Keratinocyte (primary cell): ENCODE measurements at regions not wholly inside any gene's neighbourhood (a gene's known extent, or its start where the extent isn't known, plus 50 kb on each side); places are given as distances from the start of the nearest gene placed in this dataset.

Source experiments
- DNase-seq: peaks from one replicate; pipeline ENCODE4 v3.0.0-alpha.2; 2011; ENCODE audit warnings: low read depth, missing footprints, low spot score
- FAIRE-seq: peaks from 2 replicates; lab custom pipeline; 2011; peaks lifted over from hg19 to GRCh38; lab: Jason Lieb, UNC
- H2AFZ ChIP-seq: 2 replicates; pipeline ENCODE4 v1.6.0; 2012; ENCODE audit warnings: low read length, control low read depth, inconsistent platforms; ENCODE audit not compliant: control insufficient read depth
- H3K27ac ChIP-seq: 2 replicates; pipeline ENCODE4 v1.5.1; 2011; ENCODE audit warnings: low read length; ENCODE audit not compliant: control insufficient read depth, insufficient read depth
- H3K27me3 ChIP-seq: 3 replicates; pipeline ENCODE4 v1.6.0; 2011; ENCODE audit warnings: low read length; ENCODE audit not compliant: control insufficient read depth, insufficient read depth; ENCODE audit errors: extremely low read depth
- H3K36me3 ChIP-seq, 2 experiments: 2 replicates in 1 of 2; 3 replicates in 1 of 2; pipeline ENCODE4 v1.5.1; 2011; ENCODE audit warnings: low read length in 2 of 2, mild to moderate bottlenecking in 1 of 2; ENCODE audit not compliant: control insufficient read depth in 2 of 2, insufficient read depth in 2 of 2; ENCODE audit errors: extremely low read depth in 1 of 2
- H3K4me1 ChIP-seq: 3 replicates; pipeline ENCODE4 v1.5.1; 2011; ENCODE audit warnings: low read length; ENCODE audit not compliant: control insufficient read depth, insufficient read depth; ENCODE audit errors: extremely low read depth
- H3K4me2 ChIP-seq: 3 replicates; pipeline ENCODE4 v1.6.0; 2011; ENCODE audit warnings: low read depth, low read length; ENCODE audit not compliant: control insufficient read depth, insufficient read depth; ENCODE audit errors: extremely low read depth
- H3K4me3 ChIP-seq, 3 experiments: fragments of 200-600 bp in 1 of 3; sonication (generic) in 1 of 3; 2 replicates in 2 of 3; 3 replicates in 1 of 3; pipeline ENCODE4 v1.5.1; 2011 to 2016; ENCODE audit warnings: low read length in 3 of 3, mild to moderate bottlenecking in 3 of 3, control low read depth in 2 of 3, inconsistent platforms in 1 of 3, low read depth in 1 of 3, mixed read lengths in 1 of 3, mixed run types in 1 of 3, moderate library complexity in 1 of 3; ENCODE audit not compliant: control insufficient read depth in 2 of 3, insufficient read depth in 2 of 3; ENCODE audit errors: extremely low read depth in 1 of 3
- H3K79me2 ChIP-seq: 2 replicates; pipeline ENCODE4 v1.6.0; 2012; ENCODE audit warnings: low read length; ENCODE audit not compliant: control insufficient read depth, insufficient read depth
- H3K9ac ChIP-seq: 3 replicates; pipeline ENCODE4 v1.6.0; 2011; ENCODE audit warnings: low read length; ENCODE audit not compliant: control insufficient read depth, insufficient read depth; ENCODE audit errors: extremely low read depth
- H3K9me1 ChIP-seq: 3 replicates; pipeline ENCODE4 v1.6.0; 2011; ENCODE audit warnings: low read length; ENCODE audit not compliant: control insufficient read depth, insufficient read depth; ENCODE audit errors: extremely low read depth
- H3K9me3 ChIP-seq: 2 replicates; pipeline ENCODE4 v1.5.1; 2012; ENCODE audit warnings: low read depth, low read length; ENCODE audit not compliant: control insufficient read depth
- H4K20me1 ChIP-seq: 3 replicates; pipeline ENCODE4 v1.6.0; 2011; ENCODE audit warnings: low read length; ENCODE audit not compliant: control insufficient read depth, insufficient read depth; ENCODE audit errors: extremely low read depth
- EZH2 ChIP-seq: IDR thresholded peaks from one replicate; pipeline ENCODE4 v1.6.1; 2012; ENCODE audit warnings: inconsistent platforms, mild to moderate bottlenecking, low read length, moderate library complexity
- dilution Hi-C: fragments of 300-500 bp; cut with MboI; formaldehyde crosslinking; loops from one replicate; pipeline ENCODE4 v1.7.0; 2020; ENCODE audit warnings: low sequenced_read_pairs; ENCODE audit not compliant: extremely low pct_ligation_motif_present
- TF ChIP-seq, protein P1 (sequence below), 3 experiments: IDR thresholded peaks in 1 of 3; conservative IDR thresholded peaks in 1 of 3; optimal IDR thresholded peaks in 1 of 3; 2 replicates in 2 of 3; 3 replicates in 1 of 3; pipeline versions ENCODE3 to v1.5.1; 2011; ENCODE audit warnings: low read length in 3 of 3, mild to moderate bottlenecking in 3 of 3, moderate library complexity in 2 of 3, control low read depth in 1 of 3, inconsistent platforms in 1 of 3; ENCODE audit not compliant: insufficient read depth in 2 of 3; ENCODE audit errors: extremely low read depth in 1 of 3

DNA sequence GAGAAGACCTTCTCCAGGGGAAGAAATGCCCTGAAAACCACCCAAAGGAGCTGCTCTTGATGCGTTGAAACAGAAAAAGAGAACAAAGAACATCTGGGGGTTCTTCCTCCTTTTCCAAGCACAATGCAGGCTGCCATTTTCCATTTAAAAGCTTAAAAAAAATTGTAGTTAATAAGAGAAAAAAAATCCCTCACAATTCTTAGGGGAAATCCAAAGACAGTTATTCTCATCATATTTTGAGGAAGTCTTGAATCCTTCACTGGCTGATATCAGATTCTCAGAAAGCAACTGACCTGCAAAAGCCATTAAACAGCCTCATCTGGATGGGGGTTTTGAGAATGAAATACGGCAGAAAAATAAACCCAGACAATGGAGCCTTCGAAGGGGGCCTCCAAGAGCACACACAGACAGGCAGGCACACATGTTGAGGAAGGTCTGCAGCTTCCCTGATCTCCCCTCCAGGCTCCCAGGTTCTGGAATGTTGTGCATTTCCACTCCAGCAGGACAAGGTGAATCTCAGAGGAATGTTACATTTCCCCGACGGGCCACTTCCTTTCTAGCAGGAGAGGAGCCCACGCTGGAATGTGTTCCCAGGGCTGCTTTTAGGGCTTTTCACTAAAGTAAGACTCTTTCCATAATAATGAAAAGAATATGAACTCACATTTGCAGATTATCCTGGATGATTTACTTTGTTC is 159.4 kb upstream of the S1PR3 start:
- Histone ChIP-seq H3K79me2 (no peaks in the 10 kb centered on the region), H3K27ac (no peak overlapping the region), H2AFZ (no peak overlapping the region), H3K9me1 (no peaks in the 10 kb centered on the region), H3K4me3 (no peak overlapping the region), H3K9me3 (no peaks in the 10 kb centered on the region), H3K27me3 (no peaks in the 10 kb centered on the region), H3K4me2 (no peak overlapping the region), H4K20me1 (no peaks in the 10 kb centered on the region), H3K9ac (no peak overlapping the region), H3K4me1 (peaks cover 22% of the 10 kb centered on the region), H3K36me3 (no peaks in the 10 kb centered on the region)
- TF ChIP-seq, protein P1, sequence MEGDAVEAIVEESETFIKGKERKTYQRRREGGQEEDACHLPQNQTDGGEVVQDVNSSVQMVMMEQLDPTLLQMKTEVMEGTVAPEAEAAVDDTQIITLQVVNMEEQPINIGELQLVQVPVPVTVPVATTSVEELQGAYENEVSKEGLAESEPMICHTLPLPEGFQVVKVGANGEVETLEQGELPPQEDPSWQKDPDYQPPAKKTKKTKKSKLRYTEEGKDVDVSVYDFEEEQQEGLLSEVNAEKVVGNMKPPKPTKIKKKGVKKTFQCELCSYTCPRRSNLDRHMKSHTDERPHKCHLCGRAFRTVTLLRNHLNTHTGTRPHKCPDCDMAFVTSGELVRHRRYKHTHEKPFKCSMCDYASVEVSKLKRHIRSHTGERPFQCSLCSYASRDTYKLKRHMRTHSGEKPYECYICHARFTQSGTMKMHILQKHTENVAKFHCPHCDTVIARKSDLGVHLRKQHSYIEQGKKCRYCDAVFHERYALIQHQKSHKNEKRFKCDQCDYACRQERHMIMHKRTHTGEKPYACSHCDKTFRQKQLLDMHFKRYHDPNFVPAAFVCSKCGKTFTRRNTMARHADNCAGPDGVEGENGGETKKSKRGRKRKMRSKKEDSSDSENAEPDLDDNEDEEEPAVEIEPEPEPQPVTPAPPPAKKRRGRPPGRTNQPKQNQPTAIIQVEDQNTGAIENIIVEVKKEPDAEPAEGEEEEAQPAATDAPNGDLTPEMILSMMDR (optimal IDR thresholded peaks at IDR 0.05 in 1 of 3, IDR thresholded peaks at IDR 0.05 in 1 of 3, conservative IDR thresholded peaks at IDR 0.05 in 1 of 3; ENCODE audit: extremely low read depth in 1 of 3, insufficient read depth in 2 of 3, low read length in 3 of 3): no peak
- no peak for TF ChIP-seq EZH2
- DNase-seq: no peak
- dilution Hi-C loops: no loop called here
- no peak for FAIRE-seq

GRCh38 chr9:88833946-88834345 is 157.3 kb upstream of the S1PR3 start:
- Histone ChIP-seq H3K4me3 (peak overlapping the region in 1 of 3 experiments; percentile 30), H3K36me3 (no peaks in the 10 kb centered on the region), H3K79me2 (no peaks in the 10 kb centered on the region), H3K9me3 (no peaks in the 10 kb centered on the region), H3K27ac (no peak overlapping the region), H3K4me1 (peaks cover 22% of the 10 kb centered on the region), H4K20me1 (no peaks in the 10 kb centered on the region), H3K4me2 (peak overlapping the region; percentile 49), H2AFZ (no peak overlapping the region), H3K27me3 (no peaks in the 10 kb centered on the region), H3K9me1 (no peaks in the 10 kb centered on the region), H3K9ac (no peak overlapping the region)
- dilution Hi-C loops: no loop called here
- FAIRE-seq (peak; percentile 46), DNase-seq (no peak)
- TF ChIP-seq, protein P1 (optimal IDR thresholded peaks at IDR 0.05 in 1 of 3, IDR thresholded peaks at IDR 0.05 in 1 of 3, conservative IDR thresholded peaks at IDR 0.05 in 1 of 3; ENCODE audit: extremely low read depth in 1 of 3, insufficient read depth in 2 of 3, low read length in 3 of 3): no peak
- no peak for TF ChIP-seq EZH2
